RCC 7860 (cell line): ENCODE measurements at regions not wholly inside any gene's neighbourhood (a gene's known extent, or its start where the extent isn't known, plus 50 kb on each side); places are given as distances from the start of the nearest gene placed in this dataset.

Experiments used
- DNase-seq: peaks from one replicate; pipeline ENCODE4 v3.0.0-alpha.2; 2015; ENCODE audit warnings: low spot score
- FAIRE-seq: peaks from 2 replicates; lab custom pipeline; 2012; peaks lifted over from hg19 to GRCh38; lab: Jason Lieb, UNC

GRCh38 chr1:42035205-42035829 is 116.6 kb upstream of the HIVEP3 start:
- FAIRE-seq (no peak), DNase-seq (peak; percentile 4)

- DNase-seq, result no peak
- no peak for FAIRE-seq
Measured at GRCh38 chr1:42034426-42034825, 115.7 kb upstream of the HIVEP3 start.

GRCh38 chr1:42033629-42034028 is 114.9 kb upstream of the HIVEP3 start:
- FAIRE-seq, result no peak

GRCh38 chr1:42017730-42018129 is 99.0 kb upstream of the HIVEP3 start:
- no peak for FAIRE-seq
- no peak for DNase-seq

More at GRCh38 chr1:42033629-42034028, 114.9 kb upstream of the HIVEP3 start:
- DNase-seq, result no peak

GRCh38 chr1:42017259-42017658 is 98.5 kb upstream of the HIVEP3 start:
- FAIRE-seq, result no peak
- DNase-seq, result no peak

- DNase-seq (no peak), FAIRE-seq (no peak)
Measured at GRCh38 chr1:42014823-42015222, 96.1 kb upstream of the HIVEP3 start.

GRCh38 chr1:42013881-42014470 is 95.3 kb upstream of the HIVEP3 start:
- FAIRE-seq (no peak), DNase-seq (no peak)

- DNase-seq (no peak), FAIRE-seq (no peak)
Measured at GRCh38 chr1:42012852-42013251, 94.1 kb upstream of the HIVEP3 start.

- FAIRE-seq (no peak), DNase-seq (no peak)
Measured at GRCh38 chr1:42010381-42010780, 91.7 kb upstream of the HIVEP3 start.

- DNase-seq, result no peak
- FAIRE-seq, result no peak
Measured at GRCh38 chr1:42008264-42008663, 89.5 kb upstream of the HIVEP3 start.

GRCh38 chr1:42006836-42007235 is 88.1 kb upstream of the HIVEP3 start:
- FAIRE-seq, result no peak
- no peak for DNase-seq

GRCh38 chr1:42006093-42006492 is 87.4 kb upstream of the HIVEP3 start:
- DNase-seq (no peak), FAIRE-seq (no peak)

GRCh38 chr1:42005530-42005929 is 86.8 kb upstream of the HIVEP3 start:
- FAIRE-seq, result no peak

GRCh38 chr1:42004860-42005259 is 86.1 kb upstream of the HIVEP3 start:
- no peak for FAIRE-seq
- no peak for DNase-seq

More at GRCh38 chr1:42005530-42005929, 86.8 kb upstream of the HIVEP3 start:
- no peak for DNase-seq

GRCh38 chr1:42004322-42004721 is 85.6 kb upstream of the HIVEP3 start:
- FAIRE-seq (no peak), DNase-seq (no peak)

- FAIRE-seq (no peak), DNase-seq (no peak)
Measured at GRCh38 chr1:42003433-42003832, 84.7 kb upstream of the HIVEP3 start.

- no peak for DNase-seq
- no peak for FAIRE-seq
Measured at GRCh38 chr1:42002220-42002619, 83.5 kb upstream of the HIVEP3 start.

GRCh38 chr1:42000766-42001165 is 82.0 kb upstream of the HIVEP3 start:
- FAIRE-seq (no peak), DNase-seq (no peak)

GRCh38 chr1:41999884-42000283 is 81.2 kb upstream of the HIVEP3 start:
- FAIRE-seq (no peak), DNase-seq (no peak)

- DNase-seq (no peak), FAIRE-seq (no peak)
Measured at GRCh38 chr1:41998250-41998649, 79.5 kb upstream of the HIVEP3 start.

GRCh38 chr1:41997153-41997552 is 78.4 kb upstream of the HIVEP3 start:
- no peak for DNase-seq
- FAIRE-seq, result no peak

- FAIRE-seq (no peak), DNase-seq (no peak)
Measured at GRCh38 chr1:41995441-41996130, 76.9 kb upstream of the HIVEP3 start.
